Hippocampal formation (tissue), 2 donors: ENCODE measurements at regions not wholly inside any gene's neighbourhood (a gene's known extent, or its start where the extent isn't known, plus 50 kb on each side); places are given as distances from the start of the nearest gene placed in this dataset.
"Not testable (repeated sequence)": the region's sequence is repeated elsewhere in the genome, so short reads cannot be mapped to it uniquely, and the experiment has no call there.

Experiments used
- DNase-seq, 2 donors: peaks; one replicate each; lab custom pipeline; 2025; lab: John Stamatoyannopoulos, UW

DNA sequence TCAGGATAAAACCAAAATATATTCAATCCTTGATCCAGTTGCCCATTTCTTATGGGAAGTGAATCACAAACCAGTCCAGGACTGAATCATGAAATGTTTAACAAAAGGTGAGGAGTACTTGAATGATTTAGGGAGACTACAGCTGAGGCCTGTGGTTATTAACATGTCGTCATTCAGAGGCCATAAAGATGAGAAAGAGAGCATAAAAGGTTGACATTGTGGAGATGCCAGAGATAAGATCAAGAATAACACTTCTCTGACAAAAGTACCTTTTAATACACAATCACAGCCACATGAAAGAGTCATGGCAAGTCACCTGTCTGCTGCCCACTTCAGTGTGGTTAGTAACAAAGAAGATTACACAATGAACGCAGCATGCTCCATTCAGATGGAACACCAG is 1195.7 kb upstream of the SORCS1 start:
- no peak for DNase-seq

- no peak for DNase-seq
Measured at GRCh38 chr10:108358912-108359311, 1194.4 kb upstream of the SORCS1 start.

DNA sequence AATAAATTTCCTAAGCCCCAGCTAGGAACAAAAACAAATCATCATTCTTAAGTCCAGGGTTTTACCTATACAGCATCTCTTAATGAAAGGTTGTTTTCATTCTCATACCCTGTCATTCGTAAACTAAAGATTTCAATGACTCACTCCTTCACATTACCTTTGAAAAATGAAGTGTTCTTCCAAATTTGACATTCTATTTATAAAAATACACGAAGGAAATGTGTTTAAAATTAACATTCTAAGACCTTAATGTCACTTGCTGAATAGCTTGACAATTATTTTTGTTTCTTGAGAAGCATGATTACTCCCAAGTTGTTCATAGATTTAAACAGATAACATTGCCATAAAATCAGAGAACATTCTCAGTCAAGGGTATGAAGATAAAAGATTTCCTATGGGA is 1188.3 kb upstream of the SORCS1 start:
- no peak for DNase-seq

- DNase-seq = no peak
Measured at GRCh38 chr10:108348215-108348614, 1183.7 kb upstream of the SORCS1 start.

GRCh38 chr10:108346066-108346465 is 1181.6 kb upstream of the SORCS1 start:
- DNase-seq = no peak

DNA sequence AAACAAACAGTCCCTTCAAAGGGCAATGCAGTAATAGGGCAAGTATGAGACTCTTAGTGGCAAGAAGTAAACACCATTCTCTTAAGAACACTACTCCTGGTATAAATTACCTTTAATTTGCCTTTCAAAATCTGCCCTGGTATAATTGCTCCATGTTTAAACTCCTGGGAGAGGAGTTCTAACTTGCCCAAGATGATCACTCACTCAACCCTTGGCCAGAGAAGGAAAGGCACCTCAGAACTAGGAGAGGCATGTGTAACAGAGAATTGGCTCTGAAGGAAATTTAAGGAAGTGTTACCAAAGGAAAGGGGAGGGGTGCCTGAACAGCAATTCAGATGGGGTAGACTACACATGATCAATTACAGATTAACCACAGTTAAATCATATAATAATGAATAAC is 1173.6 kb upstream of the SORCS1 start:
- no peak for DNase-seq

- no peak for DNase-seq
Measured at GRCh38 chr10:108336836-108337235, 1172.3 kb upstream of the SORCS1 start.

GRCh38 chr10:108327706-108328105 is 1163.2 kb upstream of the SORCS1 start:
- no peak for DNase-seq

- DNase-seq = no peak
Measured at GRCh38 chr10:108323274-108323798, 1158.8 kb upstream of the SORCS1 start.

DNA sequence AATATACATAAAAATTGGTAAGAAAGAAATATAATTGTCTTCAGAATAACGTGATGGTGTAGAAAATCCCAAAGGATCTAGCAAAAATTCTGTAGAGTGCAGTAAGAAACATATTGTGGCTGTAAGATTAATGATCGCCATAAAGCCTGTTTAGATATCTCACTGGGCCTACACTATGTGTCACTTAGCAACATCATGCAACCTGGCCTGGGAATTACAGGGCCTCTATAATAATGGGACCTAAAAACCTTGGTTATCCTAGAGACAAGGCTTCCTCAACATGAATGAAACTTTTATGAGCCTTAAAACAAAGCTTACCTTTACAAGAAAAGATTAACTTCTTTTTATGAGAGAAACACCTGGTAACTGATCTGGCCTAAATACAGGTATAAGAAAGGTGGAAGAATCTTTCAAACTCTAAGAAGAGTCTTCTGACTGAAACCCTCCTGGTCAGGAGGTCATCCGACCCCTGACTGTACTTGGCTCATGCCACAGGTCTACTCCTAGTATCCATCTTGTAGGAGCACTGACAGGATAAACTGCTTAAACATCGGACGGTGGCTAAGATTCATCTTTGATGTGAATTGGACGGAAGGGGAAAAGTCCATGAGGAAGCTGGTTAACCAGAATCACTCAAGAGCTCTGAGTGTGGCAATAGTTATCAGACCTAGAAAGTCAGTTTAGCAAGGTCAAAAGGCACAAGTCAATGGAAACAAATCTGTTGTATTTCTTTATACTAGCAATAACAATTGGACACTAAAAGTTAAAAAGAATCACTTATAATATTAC is 1155.1 kb upstream of the SORCS1 start:
- no peak for DNase-seq

DNA sequence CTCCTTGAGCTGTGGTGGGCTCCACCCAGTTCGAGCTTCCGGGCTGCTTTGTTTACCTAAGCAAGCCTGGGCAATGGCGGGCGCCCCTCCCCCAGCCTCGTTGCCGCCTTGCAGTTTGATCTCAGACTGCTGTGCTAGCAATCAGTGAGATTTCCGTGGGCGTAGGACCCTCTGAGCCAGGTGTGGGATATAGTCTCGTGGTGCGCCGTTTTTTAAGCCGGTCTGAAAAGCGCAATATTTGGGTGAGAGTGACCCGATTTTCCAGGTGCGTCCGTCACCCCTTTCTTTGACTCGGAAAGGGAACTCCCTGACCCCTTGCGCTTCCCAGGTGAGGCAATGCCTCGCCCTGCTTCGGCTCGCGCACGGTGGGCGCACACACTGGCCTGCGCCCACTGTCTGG is 1151.1 kb upstream of the SORCS1 start:
- DNase-seq = not testable (repeated sequence)

DNA sequence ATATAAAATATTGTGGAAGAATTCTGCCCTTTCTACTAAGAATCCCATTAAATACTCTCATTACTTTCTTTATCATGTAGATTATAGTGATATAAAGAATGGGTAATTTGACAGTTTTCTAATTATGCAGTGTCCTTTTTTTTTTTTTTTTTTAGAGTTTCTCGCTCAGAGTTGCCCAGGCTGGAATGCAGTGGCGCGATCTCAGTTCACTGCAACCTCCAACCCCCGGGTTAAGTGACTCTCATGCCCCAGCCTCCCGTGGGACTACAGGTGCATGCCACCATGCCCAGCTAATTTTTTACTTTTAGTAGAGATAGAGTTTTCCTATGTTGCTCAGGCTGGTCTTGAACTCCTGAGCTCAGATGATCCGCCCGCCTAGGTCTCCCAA is 1143.4 kb upstream of the SORCS1 start:
- DNase-seq = no peak

GRCh38 chr10:108307250-108307924 is 1142.9 kb upstream of the SORCS1 start:
- DNase-seq = no peak

- DNase-seq = no peak
Measured at GRCh38 chr10:108303149-108303548, 1138.6 kb upstream of the SORCS1 start.

GRCh38 chr10:108301002-108301401 is 1136.5 kb upstream of the SORCS1 start:
- no peak for DNase-seq

- DNase-seq = no peak
Measured at GRCh38 chr10:108290823-108291222, 1126.3 kb upstream of the SORCS1 start.

- DNase-seq = no peak
Measured at GRCh38 chr10:108275895-108276685, 1111.6 kb upstream of the SORCS1 start.

- DNase-seq = no peak
Measured at GRCh38 chr10:108260383-108260906, 1095.9 kb upstream of the SORCS1 start.

DNA sequence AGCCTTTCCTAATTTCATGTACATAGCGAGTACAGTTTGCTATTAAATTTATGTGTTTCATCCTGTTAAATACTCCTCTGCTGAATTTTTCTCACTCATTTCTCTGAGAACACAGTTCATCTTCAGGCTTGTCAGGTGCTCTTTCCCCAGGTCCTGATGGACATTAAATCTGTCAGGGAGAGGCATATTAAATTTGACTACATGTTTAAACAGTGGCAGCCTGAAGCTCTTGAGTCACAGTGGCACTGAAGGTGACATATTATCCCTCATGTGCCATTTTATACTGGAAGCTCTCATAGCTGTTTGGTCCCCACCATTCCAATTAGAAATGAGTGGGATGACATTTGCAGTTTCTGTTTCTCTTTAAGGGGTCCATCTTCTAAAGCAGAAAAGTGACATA is 1089.6 kb upstream of the SORCS1 start:
- DNase-seq = no peak

GRCh38 chr10:108252771-108253170 is 1088.3 kb upstream of the SORCS1 start:
- DNase-seq = no peak

DNA sequence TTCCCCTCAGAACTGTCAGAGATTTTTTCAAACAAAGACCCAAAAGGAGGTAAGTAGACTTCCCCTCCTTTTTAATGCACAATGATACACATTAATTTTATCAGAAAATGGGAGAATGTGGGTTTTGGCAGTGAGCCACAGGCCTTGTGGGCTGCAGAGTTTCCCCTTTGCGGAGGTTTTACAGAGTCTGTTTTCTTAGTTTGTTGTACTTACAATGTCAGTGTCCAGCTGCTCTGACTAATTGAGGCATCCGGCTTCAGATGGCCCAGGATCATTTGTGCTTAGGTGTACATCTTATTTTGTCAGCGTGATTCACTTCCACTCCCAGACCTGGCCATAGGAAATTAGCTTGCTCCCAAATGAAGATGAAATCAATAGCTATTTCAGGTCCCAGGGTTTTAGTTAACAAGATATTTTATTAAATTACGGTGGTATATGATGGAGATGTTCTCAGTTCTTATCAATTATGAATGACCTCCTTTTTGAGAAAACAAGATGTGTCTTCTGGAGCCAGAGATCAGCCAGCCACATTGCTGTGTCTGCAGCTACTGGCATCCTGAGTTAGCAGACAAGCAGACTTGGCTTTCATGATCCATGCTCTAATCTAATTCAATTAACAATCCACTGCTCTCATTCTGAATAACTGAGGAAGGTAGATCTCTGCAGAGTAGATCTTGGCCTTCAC is 1086.6 kb upstream of the SORCS1 start:
- no peak for DNase-seq

DNA sequence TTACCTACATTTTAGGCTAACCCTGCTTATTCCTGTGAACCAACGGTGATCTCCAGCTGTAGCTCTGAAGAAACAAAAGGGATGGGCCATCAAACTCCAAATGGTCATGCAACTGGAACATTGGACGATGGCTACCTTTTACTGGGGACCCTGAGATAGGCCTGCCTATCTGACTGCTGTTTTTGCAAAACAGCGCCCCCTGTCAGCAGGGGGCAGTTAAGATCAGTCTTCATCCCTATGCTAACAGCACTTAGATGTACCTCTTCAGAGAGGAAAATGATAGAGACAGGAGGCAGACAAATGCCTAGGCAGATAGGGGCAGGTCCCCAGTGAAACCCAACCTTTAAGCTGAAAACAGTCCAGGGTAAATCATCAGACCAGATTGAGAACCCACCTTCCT is 1085.4 kb upstream of the SORCS1 start:
- no peak for DNase-seq
